HCT116 (cell line): ENCODE measurements at regions not wholly inside any gene's neighbourhood (a gene's known extent, or its start where the extent isn't known, plus 50 kb on each side); places are given as distances from the start of the nearest gene placed in this dataset.

Source experiments
- ATAC-seq: fragments of 200-7000 bp; cut with Tn5 transposase; 2 replicates; pipeline ENCODE4 v1.9.1; 2020; ENCODE audit warnings: mild to moderate bottlenecking, moderate library complexity
- BruUV-seq: library from RNA; stranded (reverse); fragments of 400-500 nt; replicated peaks from 2 replicates; lab custom pipeline; 2021; lab: Mats Ljungman, UMichigan
- CTCF ChIA-PET: fragments of 300-600 bp; sonication (Branson Sonifier 250); formaldehyde crosslinking; loops from one replicate; lab custom pipeline; 2021; ENCODE audit warnings: antibody characterized with exemption; lab: Charles Lee
- POLR2A ChIA-PET: fragments of 300-600, 350-600 bp; sonication (Branson Sonifier 250); formaldehyde crosslinking; loops from one replicate; lab custom pipeline; 2021; ENCODE audit warnings: antibody characterized with exemption; lab: Charles Lee
- RAD21 ChIA-PET, 2 experiments: fragments of 300-600 bp; sonication (Branson Sonifier 250); formaldehyde crosslinking; loops; one replicate each; lab custom pipeline; 2023; ENCODE audit warnings: low total read pairs in 2 of 2; ENCODE audit not compliant: uncharacterized antibody in 2 of 2, unreplicated experiment in 2 of 2, low non-redundant PET in 1 of 2; lab: Charles Lee
- DNase-seq: peaks from one replicate; pipeline ENCODE4 v3.0.0-alpha.2; 2010; ENCODE audit warnings: low read depth, low spot score
- H2AFZ ChIP-seq: fragments of 200-600 bp; shearing (Covaris generic), sonication (generic); 2 replicates; pipeline ENCODE4 v1.6.1; 2017; ENCODE audit warnings: low read depth, mixed run types, mixed read lengths, antibody characterized with exemption, low read length; ENCODE audit not compliant: poor library complexity, severe bottlenecking
- H3K27ac ChIP-seq: 2 replicates; pipeline ENCODE4 v1.5.1; 2012; ENCODE audit warnings: low read depth, low read length
- H3K27me3 ChIP-seq: fragments of 200-600 bp; sonication (generic); 2 replicates; pipeline ENCODE4 v1.6.1; 2016; ENCODE audit warnings: mixed run types, low read length, mixed read lengths; ENCODE audit not compliant: insufficient read depth
- H3K36me3 ChIP-seq, 2 experiments: fragments of 200-500 bp in 1 of 2; fragments of 200-600 bp in 1 of 2; sonication (Bioruptor generic) in 1 of 2; sonication (generic) in 1 of 2; 2 replicates each; pipeline versions ENCODE4 v1.5.1 to v1.6.1; 2014 to 2016; ENCODE audit warnings: low read length in 2 of 2, inconsistent platforms in 1 of 2, mixed read lengths in 1 of 2, mixed run types in 1 of 2; ENCODE audit not compliant: insufficient read depth in 2 of 2, control insufficient read depth in 1 of 2
- H3K4me1 ChIP-seq, 2 experiments: fragments of 200-600 bp in 1 of 2; sonication (generic) in 1 of 2; 2 replicates each; pipeline versions ENCODE4 v1.5.1 to v1.6.1; 2012 to 2017; ENCODE audit warnings: low read length in 2 of 2, inconsistent platforms in 1 of 2, mild to moderate bottlenecking in 1 of 2, mixed read lengths in 1 of 2, mixed run types in 1 of 2, moderate library complexity in 1 of 2; ENCODE audit not compliant: insufficient read depth in 2 of 2, control insufficient read depth in 1 of 2
- H3K4me2 ChIP-seq: fragments of 200-600 bp; sonication (generic); 2 replicates; pipeline ENCODE4 v1.6.1; 2017; ENCODE audit warnings: mixed run types, low read length, mixed read lengths
- H3K4me3 ChIP-seq, 2 experiments: fragments of 200-600 bp in 1 of 2; sonication (generic) in 1 of 2; replicated peaks in 1 of 2; 2 replicates each; pipeline ENCODE4 v1.5.1; 2011 to 2016; ENCODE audit warnings: low read length in 2 of 2, control low read depth in 1 of 2, low read depth in 1 of 2, mild to moderate bottlenecking in 1 of 2, mixed read lengths in 1 of 2, mixed run types in 1 of 2
- H3K79me2 ChIP-seq: fragments of 200-600 bp; sonication (generic); 2 replicates; pipeline ENCODE4 v1.6.1; 2017; ENCODE audit warnings: mild to moderate bottlenecking, mixed run types, low read length, moderate library complexity, mixed read lengths; ENCODE audit not compliant: insufficient read depth
- H3K9ac ChIP-seq: fragments of 200-600 bp; sonication (generic); 2 replicates; pipeline ENCODE4 v1.6.1; 2016; ENCODE audit warnings: low read length, mixed read lengths
- H3K9me2 ChIP-seq: fragments of 200-600 bp; sonication (generic), shearing (Covaris generic); 2 replicates; pipeline ENCODE4 v1.6.1; 2017; ENCODE audit warnings: mixed run types, mild to moderate bottlenecking, moderate library complexity; ENCODE audit not compliant: insufficient read depth
- H3K9me3 ChIP-seq, 2 experiments: fragments of 200-500 bp in 1 of 2; fragments of 200-600 bp in 1 of 2; sonication (Bioruptor generic) in 1 of 2; sonication (generic) in 1 of 2; 2 replicates each; pipeline ENCODE4 v1.6.1; 2014 to 2017; ENCODE audit warnings: low read length in 2 of 2, mixed read lengths in 2 of 2, inconsistent platforms in 1 of 2, low read depth in 1 of 2, mild to moderate bottlenecking in 1 of 2, mixed run types in 1 of 2, moderate library complexity in 1 of 2; ENCODE audit not compliant: control insufficient read depth in 1 of 2, insufficient read depth in 1 of 2
- H4K20me1 ChIP-seq: fragments of 200-600 bp; sonication (generic), shearing (Covaris generic); 2 replicates; pipeline ENCODE4 v1.6.1; 2017; ENCODE audit warnings: mixed run types, mild to moderate bottlenecking, moderate library complexity; ENCODE audit not compliant: insufficient read depth
- CEBPB ChIP-seq: IDR thresholded peaks from 2 replicates; pipeline ENCODE4 v1.6.1; 2012; ENCODE audit warnings: low read depth
- POLR2A ChIP-seq: IDR thresholded peaks from 2 replicates; pipeline ENCODE4 v1.7.0; 2011; ENCODE audit warnings: borderline replicate concordance; ENCODE audit not compliant: insufficient read depth, insufficient read length; ENCODE audit errors: extremely low read depth
- SIN3A ChIP-seq: IDR thresholded peaks from 2 replicates; pipeline ENCODE4 v1.6.1; 2012; ENCODE audit warnings: low read depth
- SP1 ChIP-seq: IDR thresholded peaks from 2 replicates; pipeline ENCODE4 v1.6.1; 2012; ENCODE audit warnings: low read depth
- TCF7L2 ChIP-seq: IDR thresholded peaks from 2 replicates; pipeline ENCODE4 v1.7.0; 2011; ENCODE audit warnings: borderline replicate concordance, inconsistent platforms; ENCODE audit not compliant: insufficient read depth, insufficient read length; ENCODE audit errors: extremely low read depth
- intact Hi-C: fragments of 100-400 bp; cut with micrococcal nuclease; formaldehyde crosslinking; loops from 2 replicates; pipeline ENCODE4 v1.10.0; 2022

- no peak for ATAC-seq
- H3K4me3 ChIP-seq, result no peak overlapping the region
- no peak overlapping the region for H3K4me2 ChIP-seq
- H3K4me1 ChIP-seq, result no peaks in the 10 kb centered on the region
- DNase-seq, result no peak
- no TSS peak for BruUV-seq
- intact Hi-C loops, result no loop called here
- no peak overlapping the region for H3K27ac ChIP-seq
- no peaks in the 10 kb centered on the region for H3K9me3 ChIP-seq
- ChIA-PET CTCF (no interaction called here), POLR2A (no interaction called here), RAD21 (no interaction called here)
- no peaks in the 10 kb centered on the region for H3K36me3 ChIP-seq
- TF ChIP-seq SIN3A (no peak), TCF7L2 (no peak), CEBPB (no peak), POLR2A (no peak)
- H3K9ac ChIP-seq, result no peak overlapping the region
- no peaks in the 10 kb centered on the region for H3K9me2 ChIP-seq
- H3K27me3 ChIP-seq, result no peaks in the 10 kb centered on the region
- no peaks in the 10 kb centered on the region for H4K20me1 ChIP-seq
- H3K79me2 ChIP-seq, result no peaks in the 10 kb centered on the region
- no peak overlapping the region for H2AFZ ChIP-seq
Observed at GRCh38 chr17:71327376-71328059, 793.3 kb upstream of the SOX9 start.

DNA sequence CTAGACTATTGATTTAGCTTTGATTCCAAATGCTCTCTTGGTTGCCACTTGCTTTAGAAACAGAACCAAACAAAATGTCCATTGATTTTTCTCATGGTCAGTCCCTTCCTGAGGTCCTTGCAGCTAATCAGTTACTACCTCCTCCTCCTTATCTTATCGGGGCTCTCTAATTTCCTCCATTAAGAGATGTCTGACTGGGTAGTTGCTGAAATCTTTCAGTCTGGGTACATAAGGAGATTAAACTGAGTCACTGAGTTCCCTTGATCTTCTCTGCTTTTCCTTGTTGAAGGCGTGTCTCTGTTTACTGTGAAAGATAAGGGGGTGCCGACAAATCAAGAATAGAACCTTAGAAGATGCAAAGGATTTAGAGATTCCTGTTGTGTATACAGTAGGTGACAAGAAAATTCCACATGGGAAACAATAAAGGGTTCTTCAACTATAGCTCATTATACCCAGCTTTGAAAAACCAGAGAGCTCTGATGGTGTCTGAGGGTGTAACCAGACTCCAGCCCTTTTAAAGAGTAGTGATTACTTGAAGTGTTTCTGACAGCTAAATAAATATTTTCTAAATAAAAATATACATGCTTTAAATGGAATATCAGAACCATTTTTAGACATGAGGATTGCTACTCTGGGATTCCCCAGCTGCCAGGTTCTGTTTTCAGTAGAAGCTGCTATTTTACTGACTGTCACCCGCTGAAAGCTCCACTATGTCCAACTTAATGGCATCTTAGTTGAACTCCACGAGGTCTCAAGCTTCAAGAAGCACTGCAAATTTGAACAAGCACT is 791.3 kb upstream of the SOX9 start:
- no TSS peak for BruUV-seq

More for the DNA sequence above, 791.3 kb upstream of the SOX9 start:
- Histone ChIP-seq H3K36me3 (no peaks in the 10 kb centered on the region), H3K9me2 (no peaks in the 10 kb centered on the region), H3K4me3 (no peak overlapping the region), H2AFZ (no peak overlapping the region), H3K4me2 (no peak overlapping the region), H3K9me3 (no peaks in the 10 kb centered on the region), H3K27ac (no peak overlapping the region), H3K79me2 (no peaks in the 10 kb centered on the region), H4K20me1 (no peaks in the 10 kb centered on the region), H3K9ac (no peak overlapping the region), H3K4me1 (no peaks in the 10 kb centered on the region), H3K27me3 (no peaks in the 10 kb centered on the region)
- POLR2A ChIA-PET, result no interaction called here
- ATAC-seq (no peak), DNase-seq (no peak)
- CTCF ChIA-PET, result no interaction called here
- RAD21 ChIA-PET, result no interaction called here
- intact Hi-C loops, result no loop called here
- no peak for TF ChIP-seq SP1
